ENCODE measurements at regions not wholly inside any gene's neighbourhood (a gene's known extent, or its start where the extent isn't known, plus 50 kb on each side); places are given as distances from the start of the nearest gene placed in this dataset.

DNA sequence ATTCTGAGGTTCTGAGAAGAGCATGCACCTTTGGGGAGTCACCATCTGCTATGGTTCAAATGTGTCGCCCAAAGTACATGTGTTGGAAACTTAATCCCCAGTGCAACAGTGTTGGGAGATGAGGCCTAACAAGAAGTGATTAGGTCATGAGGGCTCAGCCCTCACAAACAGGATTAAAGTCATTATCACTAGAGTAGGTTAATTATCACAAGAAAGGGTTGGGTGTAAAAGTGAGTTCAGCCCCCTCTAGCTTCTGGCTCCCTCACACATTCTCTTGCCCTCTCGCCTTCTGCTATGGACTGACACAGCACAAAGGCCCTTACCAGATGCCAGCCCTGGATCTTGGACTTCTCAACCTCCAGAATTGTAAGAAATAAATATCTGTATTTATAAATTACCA lies 100.3 kb upstream of the C10orf90 start:
- H3K4me3 ChIP-seq (ENCODE audit: low read depth, low read length) = no peak overlapping the region
- no peak for TF ChIP-seq POLR2A (IDR thresholded peaks at IDR 0.05; ENCODE audit: extremely low read depth, insufficient read length)
- TF ChIP-seq, protein P1, sequence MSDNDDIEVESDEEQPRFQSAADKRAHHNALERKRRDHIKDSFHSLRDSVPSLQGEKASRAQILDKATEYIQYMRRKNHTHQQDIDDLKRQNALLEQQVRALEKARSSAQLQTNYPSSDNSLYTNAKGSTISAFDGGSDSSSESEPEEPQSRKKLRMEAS (IDR thresholded peaks at IDR 0.05; ENCODE audit: low read depth, low read length) = no peak
- no peak for TF ChIP-seq MYC (IDR thresholded peaks at IDR 0.05; ENCODE audit: low read depth, low read length)
- no peak for TF ChIP-seq CTCF (IDR thresholded peaks at IDR 0.05; ENCODE audit: low read depth, low read length)
- DNase-seq (ENCODE audit: low read depth) = no peak

DNA sequence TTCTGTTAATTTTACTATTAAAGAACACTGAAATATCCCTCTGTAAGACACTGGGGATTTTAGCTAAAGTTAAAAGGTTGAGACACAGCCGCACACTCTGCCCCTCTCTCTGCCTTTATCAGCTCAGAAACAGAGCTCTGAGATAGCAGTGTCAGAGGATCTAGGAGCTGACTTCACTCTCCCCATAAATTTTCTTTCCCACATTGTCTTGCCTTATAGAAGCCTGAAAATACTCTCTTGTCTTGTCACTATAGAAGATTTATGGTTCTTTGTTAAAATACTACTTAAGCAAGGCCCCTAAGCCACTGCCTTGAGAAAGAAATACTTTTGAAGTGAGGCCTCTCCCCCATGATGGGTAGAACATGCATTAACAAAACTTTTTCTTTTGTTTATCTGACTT lies 105.7 kb upstream of the C10orf90 start:
- no peak overlapping the region for H3K4me3 ChIP-seq (ENCODE audit: low read depth, low read length)
- no peak for DNase-seq (ENCODE audit: low read depth)
- no peak for TF ChIP-seq POLR2A (IDR thresholded peaks at IDR 0.05; ENCODE audit: extremely low read depth, insufficient read length)
- TF ChIP-seq, protein P1 (IDR thresholded peaks at IDR 0.05; ENCODE audit: low read depth, low read length) = no peak
- no peak for TF ChIP-seq CTCF (IDR thresholded peaks at IDR 0.05; ENCODE audit: low read depth, low read length)
- TF ChIP-seq MYC (IDR thresholded peaks at IDR 0.05; ENCODE audit: low read depth, low read length) = no peak

- DNase-seq (ENCODE audit: low read depth) = no peak
- no peak overlapping the region for H3K4me3 ChIP-seq (ENCODE audit: low read depth, low read length)
- TF ChIP-seq POLR2A (IDR thresholded peaks at IDR 0.05; ENCODE audit: extremely low read depth, insufficient read length) (no peak), MYC (IDR thresholded peaks at IDR 0.05; ENCODE audit: low read depth, low read length) (no peak), CTCF (IDR thresholded peaks at IDR 0.05; ENCODE audit: low read depth, low read length) (no peak)
- TF ChIP-seq, protein P1 (IDR thresholded peaks at IDR 0.05; ENCODE audit: low read depth, low read length) = no peak
Observed at GRCh38 chr10:126777714-126778113, 107.2 kb upstream of the C10orf90 start.

GRCh38 chr10:126781450-126782216 lies 111.1 kb upstream of the C10orf90 start:
- TF ChIP-seq, protein P1 (IDR thresholded peaks at IDR 0.05; ENCODE audit: low read depth, low read length) = no peak
- TF ChIP-seq CTCF (IDR thresholded peaks at IDR 0.05; ENCODE audit: low read depth, low read length) (no peak), POLR2A (IDR thresholded peaks at IDR 0.05; ENCODE audit: extremely low read depth, insufficient read length) (no peak), MYC (IDR thresholded peaks at IDR 0.05; ENCODE audit: low read depth, low read length) (no peak)
- DNase-seq (ENCODE audit: low read depth) = no peak
- H3K4me3 ChIP-seq (ENCODE audit: low read depth, low read length) = no peak overlapping the region

DNA sequence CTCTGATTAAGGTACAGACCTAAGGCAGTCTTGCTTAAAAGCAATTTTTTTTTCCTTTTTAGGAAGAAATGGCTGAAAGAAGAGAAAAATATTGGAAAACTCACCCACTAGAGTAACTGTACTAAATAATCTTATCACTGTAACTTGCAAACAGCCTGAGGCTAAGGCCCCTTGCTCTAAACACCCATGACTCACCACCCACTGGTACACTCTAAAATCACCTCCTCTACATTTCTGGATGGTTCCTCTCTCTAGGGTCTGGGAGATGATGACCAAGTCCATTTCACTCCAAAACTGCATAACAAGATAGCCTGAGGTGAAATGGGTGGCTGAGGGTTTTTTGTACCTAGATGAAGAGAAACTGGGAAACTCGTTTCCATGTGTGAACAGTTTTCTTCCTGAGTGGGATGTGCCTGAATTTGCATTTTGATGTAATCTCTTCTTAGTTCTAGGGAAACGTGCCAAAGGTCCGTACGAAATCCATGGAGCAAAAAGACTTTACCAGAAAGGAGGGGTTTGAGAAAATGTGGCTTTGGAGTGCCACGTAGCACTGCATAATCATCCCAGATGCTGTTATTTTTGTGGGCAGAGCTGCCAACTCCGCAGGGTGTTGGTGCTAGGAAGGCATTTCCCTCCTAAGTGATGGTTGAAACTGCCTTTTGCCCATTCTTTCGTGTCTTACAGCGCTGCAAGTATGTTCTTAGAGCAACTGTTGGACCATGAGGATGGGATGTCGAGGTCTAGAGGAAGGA lies 113.5 kb upstream of the C10orf90 start:
- TF ChIP-seq POLR2A (IDR thresholded peaks at IDR 0.05; ENCODE audit: extremely low read depth, insufficient read length) (no peak), CTCF (IDR thresholded peaks at IDR 0.05; ENCODE audit: low read depth, low read length) (no peak), MYC (IDR thresholded peaks at IDR 0.05; ENCODE audit: low read depth, low read length) (no peak)
- TF ChIP-seq, protein P1 (IDR thresholded peaks at IDR 0.05; ENCODE audit: low read depth, low read length) = no peak
- DNase-seq (ENCODE audit: low read depth) = no peak
- H3K4me3 ChIP-seq (ENCODE audit: low read depth, low read length) = no peak overlapping the region

Measured in NB4 (cell line).